ES-I3 (cell line): ENCODE measurements at regions not wholly inside any gene's neighbourhood (a gene's known extent, or its start where the extent isn't known, plus 50 kb on each side); places are given as distances from the start of the nearest gene placed in this dataset.

Experiments
- H3K36me3 ChIP-seq: 2 replicates; pipeline ENCODE4 v1.6.1; 2013; ENCODE audit warnings: mild to moderate bottlenecking, low read length, control low read depth, moderate library complexity; ENCODE audit not compliant: insufficient read depth
- H3K4me1 ChIP-seq: 2 replicates; pipeline ENCODE4 v1.6.1; 2013; ENCODE audit warnings: mild to moderate bottlenecking, control low read depth, low read length; ENCODE audit not compliant: insufficient read depth
- H3K9ac ChIP-seq: 2 replicates; pipeline ENCODE4 v1.6.1; 2013; ENCODE audit warnings: low read depth, mild to moderate bottlenecking, low read length, moderate library complexity
- H3K9me3 ChIP-seq: 2 replicates; pipeline ENCODE4 v1.6.1; 2013; ENCODE audit warnings: mild to moderate bottlenecking, low read length, moderate library complexity; ENCODE audit not compliant: control insufficient read depth, insufficient read depth

DNA sequence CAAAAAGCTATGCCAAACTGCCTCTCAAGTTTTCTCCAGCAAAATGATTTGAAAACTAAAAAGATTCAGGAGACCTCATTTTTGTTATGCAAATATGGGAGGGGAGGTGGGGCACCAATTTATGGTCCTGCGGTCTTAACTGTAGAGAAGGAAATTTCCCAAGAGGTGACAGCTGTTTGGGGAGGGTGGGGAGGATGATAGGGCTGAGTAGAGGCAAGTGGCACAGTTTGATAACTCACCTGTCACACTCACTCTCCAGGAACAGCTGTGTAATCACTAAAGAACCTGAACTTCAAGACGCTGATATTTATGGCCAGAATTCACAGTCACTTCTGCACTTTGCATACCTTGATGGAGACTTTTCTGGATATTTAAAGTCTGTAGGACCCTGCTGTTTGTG, 232.9 kb upstream of the STARD13 start:
- H3K9me3 ChIP-seq = no peaks in the 10 kb centered on the region
- no peaks in the 10 kb centered on the region for H3K36me3 ChIP-seq
- no peak overlapping the region for H3K9ac ChIP-seq
- peaks cover 28% of the 10 kb centered on the region for H3K4me1 ChIP-seq

DNA sequence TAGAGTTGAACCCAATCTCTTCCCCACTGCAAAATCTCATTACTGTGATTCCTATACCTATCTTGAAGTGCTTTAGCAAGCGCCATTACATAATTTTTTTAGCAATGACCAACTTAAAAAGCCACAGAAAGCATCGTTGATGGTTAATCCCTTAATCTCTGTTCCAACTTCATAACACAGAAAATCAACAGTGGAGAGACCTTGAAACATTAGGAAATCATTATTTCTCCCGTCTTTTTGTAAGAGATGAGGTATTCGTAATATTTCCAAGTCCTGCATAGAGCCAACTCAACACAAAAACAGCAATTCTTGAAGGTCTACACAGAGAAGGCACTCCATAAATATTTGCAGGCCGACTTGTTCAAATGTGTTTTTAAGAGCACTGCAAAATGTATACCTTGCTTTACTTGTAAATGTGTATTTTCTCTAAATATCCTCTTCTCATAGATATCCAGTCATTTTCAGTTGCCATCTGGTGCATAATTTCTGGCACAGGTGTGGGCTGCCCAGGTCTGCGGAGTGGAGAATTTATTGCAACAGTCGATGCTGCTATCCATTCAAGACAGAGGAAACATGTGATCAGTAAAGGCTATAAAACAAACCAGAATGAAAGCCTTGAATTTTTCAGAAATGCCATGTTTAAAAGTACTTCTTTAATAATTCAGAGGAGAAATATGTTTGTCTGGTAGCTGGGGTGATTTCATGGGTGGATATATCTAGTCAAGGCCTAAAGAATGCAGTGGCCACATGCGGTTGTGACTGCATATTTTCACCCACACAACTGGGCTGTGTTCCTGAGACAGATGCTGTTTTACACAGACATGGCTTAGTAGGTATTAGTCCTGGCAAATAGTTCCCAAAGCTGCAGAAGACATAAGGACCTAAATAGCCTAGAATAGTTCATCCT, 234.3 kb upstream of the STARD13 start:
- Histone ChIP-seq H3K36me3 (no peaks in the 10 kb centered on the region), H3K9me3 (no peaks in the 10 kb centered on the region), H3K9ac (no peak overlapping the region), H3K4me1 (peaks cover 28% of the 10 kb centered on the region)

DNA sequence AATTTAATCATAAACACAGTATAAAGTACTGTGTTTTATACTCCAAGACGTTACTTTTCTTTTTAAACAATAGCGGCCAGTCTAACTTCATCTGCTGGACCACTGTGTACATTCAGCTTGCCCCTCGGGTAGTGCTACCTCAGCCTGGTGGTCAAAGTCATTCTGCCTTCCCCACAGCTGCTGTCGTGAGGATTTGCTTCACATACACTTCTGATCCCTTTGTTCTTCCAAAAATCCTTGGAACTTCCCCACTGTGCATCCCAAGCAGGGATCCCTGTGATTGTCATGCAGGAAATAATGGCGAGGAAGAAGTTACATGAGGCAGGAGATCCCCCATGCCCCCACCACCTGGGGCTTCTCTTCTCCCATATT, 234.9 kb upstream of the STARD13 start:
- no peak overlapping the region for H3K9ac ChIP-seq
- H3K9me3 ChIP-seq = no peaks in the 10 kb centered on the region
- H3K36me3 ChIP-seq = no peaks in the 10 kb centered on the region
- H3K4me1 ChIP-seq = peaks cover 28% of the 10 kb centered on the region

DNA sequence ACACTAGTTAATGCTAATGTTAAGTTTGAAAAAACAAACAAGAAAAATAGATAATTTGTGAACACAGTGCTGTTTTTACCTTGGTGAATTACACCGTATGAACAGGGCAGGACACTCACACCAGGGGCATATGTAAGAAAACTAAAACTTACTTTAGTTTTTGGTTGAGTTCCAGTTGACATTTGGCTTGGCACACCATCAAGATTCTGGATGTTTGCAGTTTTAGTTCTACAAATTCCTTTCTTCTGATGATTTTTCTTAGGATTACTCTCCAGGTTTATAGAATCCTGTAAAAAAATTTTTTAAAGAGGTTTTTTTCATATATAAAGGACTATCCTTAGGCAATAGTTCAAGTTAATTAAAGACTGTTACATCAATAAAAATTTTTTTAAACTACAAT, 238.5 kb upstream of the STARD13 start:
- no peaks in the 10 kb centered on the region for H3K36me3 ChIP-seq
- no peaks in the 10 kb centered on the region for H3K9me3 ChIP-seq
- H3K9ac ChIP-seq = no peak overlapping the region
- peaks cover 12% of the 10 kb centered on the region for H3K4me1 ChIP-seq

DNA sequence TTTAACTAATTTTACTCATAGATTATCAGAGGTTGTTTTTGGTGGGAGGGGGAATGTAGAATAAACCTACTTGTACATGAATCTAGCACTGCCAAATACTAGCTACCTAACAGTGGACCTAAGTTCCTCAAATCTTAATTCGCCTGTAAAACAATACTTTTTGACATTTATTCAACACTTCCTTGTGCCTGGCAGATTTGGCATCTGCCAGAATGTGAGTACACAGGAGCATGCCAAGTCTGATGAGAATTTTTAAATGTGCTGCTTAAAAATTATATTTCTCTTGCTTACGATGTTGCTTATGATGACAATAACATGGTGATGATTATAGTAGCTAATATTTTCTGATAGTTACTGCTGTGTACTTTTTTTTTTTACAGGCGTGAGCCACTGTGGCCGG, 240.2 kb upstream of the STARD13 start:
- H3K9me3 ChIP-seq = no peaks in the 10 kb centered on the region
- no peak overlapping the region for H3K9ac ChIP-seq

DNA sequence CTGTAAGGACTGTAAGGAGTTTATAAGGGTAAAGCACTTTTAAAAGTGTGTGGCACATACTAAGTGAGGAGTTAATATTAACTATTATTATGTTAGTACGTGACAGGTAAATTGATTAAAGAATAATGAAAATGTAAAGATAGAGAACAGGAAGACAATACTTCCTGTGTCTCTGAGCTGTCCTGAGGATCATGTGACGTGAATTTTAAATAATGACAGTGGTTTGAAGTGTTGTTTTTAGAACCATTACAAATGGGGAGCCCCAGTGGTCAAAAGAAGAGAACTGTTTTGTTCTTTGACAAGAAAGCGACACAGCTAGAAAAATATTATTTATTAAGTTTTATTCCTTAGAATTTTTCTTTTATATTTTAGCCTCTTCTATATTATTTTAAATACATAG, 241.2 kb upstream of the STARD13 start:
- H3K9ac ChIP-seq = no peak overlapping the region
- no peaks in the 10 kb centered on the region for H3K36me3 ChIP-seq
- H3K4me1 ChIP-seq = peaks cover 9% of the 10 kb centered on the region
- H3K9me3 ChIP-seq = no peaks in the 10 kb centered on the region

More for the DNA sequence above, 240.2 kb upstream of the STARD13 start:
- Histone ChIP-seq H3K4me1 (peaks cover 9% of the 10 kb centered on the region), H3K36me3 (no peaks in the 10 kb centered on the region)

DNA sequence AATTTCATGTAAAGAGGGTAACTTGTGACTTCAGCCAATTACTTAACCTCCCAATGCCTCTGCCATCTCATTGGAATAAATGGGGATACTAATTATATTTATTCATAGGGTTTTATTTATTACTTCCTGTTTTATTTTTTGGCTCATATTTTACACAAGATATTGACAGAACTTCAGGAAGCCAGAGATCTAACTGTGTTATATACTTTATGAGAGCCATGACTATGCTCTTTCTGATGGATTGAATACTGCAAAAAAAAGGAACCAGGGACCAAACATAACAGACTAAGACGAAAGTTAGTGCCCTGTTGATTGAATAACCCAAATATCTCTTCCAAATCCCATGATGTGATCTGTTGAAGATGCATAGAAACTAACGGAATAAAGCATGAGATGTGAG, 243.3 kb upstream of the STARD13 start:
- H3K4me1 ChIP-seq = no peaks in the 10 kb centered on the region
- no peaks in the 10 kb centered on the region for H3K36me3 ChIP-seq
- no peaks in the 10 kb centered on the region for H3K9me3 ChIP-seq
- H3K9ac ChIP-seq = no peak overlapping the region

DNA sequence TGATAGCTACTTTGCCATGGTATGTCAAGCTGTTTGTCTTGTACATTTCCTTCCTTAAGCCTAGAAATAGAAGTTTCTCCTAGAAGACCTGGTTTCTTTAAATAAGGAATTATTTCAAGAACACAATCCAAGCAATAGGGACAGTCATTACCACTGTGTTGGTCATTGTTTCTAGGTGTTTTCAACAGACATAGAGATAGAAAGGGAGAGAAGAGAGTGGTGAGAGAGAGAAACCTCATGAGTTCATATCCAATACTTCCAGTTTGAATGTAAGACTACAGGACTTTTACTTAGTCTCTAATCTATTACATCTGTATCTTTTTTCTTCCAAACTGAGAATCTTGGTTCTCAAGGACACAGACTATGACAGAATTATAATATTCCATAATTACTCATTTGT, 245.9 kb upstream of the STARD13 start:
- no peaks in the 10 kb centered on the region for H3K4me1 ChIP-seq
- H3K9ac ChIP-seq = no peak overlapping the region
- H3K36me3 ChIP-seq = no peaks in the 10 kb centered on the region
- no peaks in the 10 kb centered on the region for H3K9me3 ChIP-seq

DNA sequence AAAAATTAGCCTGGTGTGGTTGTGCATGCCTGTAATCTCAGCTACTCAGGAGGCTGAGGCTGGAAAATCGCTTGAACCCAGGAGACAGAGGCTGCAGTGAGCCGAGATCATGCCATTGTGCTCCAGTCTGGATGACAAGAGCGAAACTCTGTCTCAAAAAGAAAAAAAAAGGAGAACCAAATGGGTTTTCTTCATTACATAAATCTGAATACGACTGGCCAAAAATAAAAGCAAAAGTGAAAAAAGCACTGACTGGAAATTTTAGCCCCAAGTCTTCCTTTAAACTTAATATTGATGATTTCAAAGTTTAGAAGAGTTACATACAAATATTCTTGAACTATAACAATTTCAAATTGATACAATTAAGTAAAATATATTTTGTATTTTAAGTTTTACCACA, 249.5 kb upstream of the STARD13 start:
- H3K36me3 ChIP-seq = no peaks in the 10 kb centered on the region
- no peaks in the 10 kb centered on the region for H3K9me3 ChIP-seq
- peaks cover 5% of the 10 kb centered on the region; the same call in 1 of the 2 replicates for H3K4me1 ChIP-seq
- H3K9ac ChIP-seq = no peak overlapping the region

DNA sequence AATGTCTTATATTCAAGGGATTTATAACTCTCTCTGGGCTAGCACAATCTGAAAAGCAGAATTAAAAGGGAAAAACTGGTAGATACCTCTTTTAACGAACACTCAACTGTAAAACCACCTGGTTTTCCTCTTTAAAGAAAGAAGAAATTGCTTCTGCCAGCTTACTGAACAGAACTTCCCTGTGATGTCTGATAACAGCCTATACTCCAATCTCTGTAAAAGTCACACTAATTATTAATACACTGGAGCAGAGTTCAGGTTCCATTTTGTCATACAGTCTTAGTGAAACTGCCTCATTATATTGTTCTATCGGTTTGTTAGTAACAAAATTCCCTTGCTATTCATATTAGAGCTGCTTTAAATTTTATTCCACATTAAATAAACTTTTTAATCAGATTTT, 251.0 kb upstream of the STARD13 start:
- no peak overlapping the region for H3K9ac ChIP-seq
- H3K36me3 ChIP-seq = no peaks in the 10 kb centered on the region
- H3K9me3 ChIP-seq = no peaks in the 10 kb centered on the region
- H3K4me1 ChIP-seq = peaks cover 9% of the 10 kb centered on the region; the same call in 1 of the 2 replicates

DNA sequence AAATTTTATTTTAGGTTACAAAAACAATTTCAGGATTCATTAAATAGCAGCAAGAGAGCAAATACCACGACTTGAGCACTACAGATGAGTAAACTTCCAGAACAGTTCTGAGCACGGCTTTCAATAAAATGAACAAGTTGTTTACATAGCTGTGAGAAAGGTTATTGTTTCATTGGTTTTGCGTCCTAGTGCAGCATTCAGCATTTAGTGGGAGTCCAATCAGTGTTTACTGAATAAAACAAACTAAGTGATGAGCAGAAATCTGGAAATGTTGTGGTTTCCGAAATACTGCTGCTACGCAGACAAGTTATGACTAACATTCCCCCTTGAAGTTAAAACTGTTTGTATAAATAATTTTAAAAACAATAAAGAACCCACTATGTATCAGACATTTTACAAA, 251.5 kb upstream of the STARD13 start:
- peaks cover 10% of the 10 kb centered on the region; the same call in 1 of the 2 replicates for H3K4me1 ChIP-seq
- H3K9ac ChIP-seq = no peak overlapping the region
- no peaks in the 10 kb centered on the region for H3K36me3 ChIP-seq
- H3K9me3 ChIP-seq = no peaks in the 10 kb centered on the region

DNA sequence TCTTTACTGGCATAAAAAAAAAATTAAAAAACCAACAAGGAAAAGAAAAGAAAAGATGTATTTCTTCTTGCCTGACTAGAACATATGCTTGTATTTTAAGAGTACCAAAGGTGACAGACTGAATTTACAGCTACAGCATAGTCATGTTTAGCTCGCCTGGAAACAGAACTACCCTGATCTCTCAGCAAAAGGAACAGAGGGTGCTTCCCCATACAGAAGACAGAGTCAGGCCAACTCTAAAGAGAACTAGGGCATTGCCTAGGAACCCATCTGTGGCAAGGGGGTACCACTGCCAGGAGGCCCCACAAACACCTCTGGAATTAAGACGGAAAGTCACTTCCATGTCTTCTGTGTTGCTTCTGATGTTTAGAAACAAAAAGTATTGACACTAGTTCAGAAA, 252.1 kb upstream of the STARD13 start:
- Histone ChIP-seq H3K36me3 (no peaks in the 10 kb centered on the region), H3K9ac (no peak overlapping the region), H3K9me3 (no peaks in the 10 kb centered on the region), H3K4me1 (peaks cover 10% of the 10 kb centered on the region; the same call in 1 of the 2 replicates)

DNA sequence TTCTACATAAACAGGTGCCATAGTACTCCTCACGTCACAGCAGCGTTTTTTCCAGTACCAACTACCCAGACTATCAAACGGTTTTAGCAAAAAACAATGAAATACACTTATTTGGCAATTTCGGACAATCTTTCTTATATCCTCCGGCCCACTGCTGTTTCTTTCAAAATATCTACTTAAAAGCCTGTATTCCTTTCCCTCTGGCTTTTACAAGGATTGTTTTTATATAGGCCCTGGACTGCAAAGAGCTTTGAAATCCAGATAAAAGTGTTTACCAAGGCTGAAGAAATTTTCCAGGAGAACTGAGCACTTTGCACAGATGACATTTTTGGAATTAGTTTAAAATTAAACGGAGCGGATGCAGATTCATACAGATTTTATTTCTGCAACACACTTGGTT, 255.9 kb upstream of the STARD13 start:
- Histone ChIP-seq H3K36me3 (no peaks in the 10 kb centered on the region), H3K4me1 (peaks cover 13% of the 10 kb centered on the region), H3K9me3 (no peaks in the 10 kb centered on the region), H3K9ac (peak overlapping the region; percentile 70)

DNA sequence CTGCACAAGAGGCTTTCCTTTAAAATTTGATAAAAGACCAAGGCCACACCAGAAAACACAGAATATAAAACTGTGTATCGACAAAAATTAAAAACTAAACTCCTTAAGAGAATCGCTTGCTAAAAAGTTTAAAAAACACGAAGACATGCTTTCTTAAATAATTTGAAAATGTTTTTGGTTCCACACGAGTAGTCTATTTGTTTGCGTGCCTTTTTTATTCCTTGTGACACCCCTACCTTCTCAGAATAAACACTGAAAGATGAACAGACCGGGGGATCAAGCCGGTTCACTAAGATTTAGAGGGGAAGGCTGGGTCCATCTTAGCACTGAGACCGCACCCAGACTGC, 256.4 kb upstream of the STARD13 start:
- Histone ChIP-seq H3K36me3 (no peaks in the 10 kb centered on the region), H3K4me1 (peaks cover 13% of the 10 kb centered on the region), H3K9me3 (no peaks in the 10 kb centered on the region), H3K9ac (peak overlapping the region; percentile 70)

DNA sequence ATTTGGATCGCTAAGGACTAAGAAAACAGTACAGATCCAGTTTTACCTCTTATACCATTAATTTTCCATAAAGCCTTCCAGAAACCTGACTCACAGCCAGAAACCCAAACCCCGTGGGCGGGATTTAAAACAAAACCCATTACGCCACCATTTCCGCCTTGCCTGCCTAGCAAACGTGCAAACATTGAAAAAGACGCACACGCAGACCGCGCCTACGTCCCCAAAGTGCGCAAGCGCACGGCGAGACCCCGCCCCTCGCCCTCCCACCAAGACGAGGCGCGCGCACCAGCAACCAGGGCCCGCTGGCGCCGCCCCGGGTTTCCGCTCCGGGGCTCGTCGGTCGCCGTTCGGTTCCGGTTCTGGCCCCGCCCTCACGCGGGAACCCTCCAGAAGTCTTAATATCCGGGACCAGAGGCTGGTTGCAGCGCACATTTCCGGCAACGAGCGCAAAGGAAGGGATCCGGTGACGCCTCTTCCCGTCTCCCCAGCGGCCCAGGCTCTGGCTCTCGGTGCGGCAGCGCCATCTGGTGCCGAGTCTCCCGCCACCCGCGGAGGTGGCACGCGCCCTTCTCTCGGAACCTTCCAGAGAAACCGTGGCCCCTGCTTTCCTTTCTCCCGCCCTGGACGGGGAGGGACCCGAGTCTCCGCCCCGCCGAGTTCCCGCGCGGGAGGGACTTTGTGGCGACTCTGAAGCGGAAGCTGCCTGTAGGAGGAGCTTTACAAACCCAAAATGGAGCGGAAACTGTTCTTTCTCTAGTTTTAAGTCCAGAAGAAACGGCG, 256.9 kb upstream of the STARD13 start:
- Histone ChIP-seq H3K36me3 (no peaks in the 10 kb centered on the region), H3K9ac (peak overlapping the region; percentile 70), H3K9me3 (no peaks in the 10 kb centered on the region), H3K4me1 (peaks cover 13% of the 10 kb centered on the region)
